Epidermal melanocyte (primary cell): ENCODE measurements at regions not wholly inside any gene's neighbourhood (a gene's known extent, or its start where the extent isn't known, plus 50 kb on each side); places are given as distances from the start of the nearest gene placed in this dataset.

Experiments used
- DNase-seq: peaks from one replicate; pipeline ENCODE4 v3.0.0; 2011; ENCODE audit warnings: low spot score; ENCODE audit not compliant: insufficient read length

DNA sequence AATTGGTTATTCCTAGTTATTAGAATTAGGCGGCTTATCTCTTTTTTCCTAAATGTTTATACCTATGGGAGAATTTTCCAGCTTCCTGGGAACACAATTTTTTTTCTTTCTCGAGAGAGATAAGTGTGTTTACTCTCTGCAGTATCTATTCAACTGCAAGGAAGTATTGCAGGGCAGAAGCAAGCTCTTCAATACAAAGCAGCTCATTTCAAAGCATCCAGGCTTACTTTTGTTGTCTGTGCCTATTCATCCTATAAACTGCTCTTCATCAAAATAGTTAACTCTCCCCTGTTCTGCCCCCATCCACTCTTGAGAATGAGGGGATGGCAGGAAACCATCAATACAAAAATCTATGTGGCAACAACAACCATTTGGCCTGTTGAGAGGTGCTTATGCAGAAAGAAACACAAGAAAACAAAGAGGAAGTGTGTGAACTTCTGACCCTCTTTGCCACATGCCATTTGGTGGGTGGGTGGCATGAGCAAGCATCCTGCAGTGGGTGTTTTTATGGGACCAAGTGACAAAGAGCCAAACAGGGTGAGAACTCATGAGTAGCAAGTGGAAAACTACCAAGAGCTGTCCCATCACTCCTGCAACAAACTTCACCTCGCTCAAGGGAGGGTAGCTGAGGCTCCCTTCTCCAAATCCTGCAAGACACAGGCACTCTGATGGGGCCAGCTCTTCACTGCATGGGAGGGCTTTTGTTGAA is 50.6 kb upstream of the MRPS6 start:
- no peak for DNase-seq

DNA sequence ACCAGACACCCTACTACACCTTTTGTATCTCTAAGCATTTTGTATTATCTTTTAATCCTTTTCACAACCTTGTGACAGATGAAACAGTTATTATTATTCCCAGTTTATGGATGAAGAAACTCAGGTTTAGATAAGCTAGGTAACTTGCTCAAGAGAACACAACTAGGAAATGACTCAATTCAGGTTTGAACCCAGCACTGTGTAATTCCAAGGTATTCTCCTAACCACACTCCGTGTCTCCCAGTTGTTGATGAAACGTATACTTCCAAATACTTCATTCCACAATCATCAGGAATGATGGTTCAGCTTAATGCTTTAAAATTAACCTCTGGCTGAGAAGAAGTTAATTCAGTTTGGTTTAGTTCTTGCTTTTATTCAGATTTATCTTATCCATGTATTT is 51.7 kb upstream of the MRPS6 start:
- no peak for DNase-seq

DNA sequence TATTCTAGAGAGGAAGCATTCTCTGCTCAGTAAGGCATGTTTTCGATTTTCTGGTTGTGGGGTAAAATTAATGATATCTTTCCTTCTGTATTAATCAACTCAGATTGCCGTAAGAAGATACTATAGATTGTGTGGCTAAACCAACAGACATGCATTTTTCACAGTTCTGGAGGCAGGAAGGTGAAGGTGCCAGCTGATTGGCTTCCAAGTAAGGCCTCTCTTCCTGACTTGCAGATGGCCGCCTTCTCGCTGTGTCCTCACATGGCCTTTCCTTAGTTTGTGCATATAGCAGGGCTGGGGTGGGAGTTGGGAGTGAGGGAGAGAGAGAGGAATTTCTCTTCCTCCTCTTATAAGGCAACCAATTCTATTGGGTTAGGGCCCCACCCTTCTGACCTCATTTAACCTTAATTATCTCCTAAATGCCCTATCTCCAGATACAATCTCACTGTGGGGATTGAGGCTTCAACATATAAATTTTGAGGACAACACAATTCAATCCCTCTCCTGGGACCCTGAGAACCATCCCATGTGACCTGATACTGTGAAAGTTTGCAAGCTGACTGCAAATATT is 52.3 kb upstream of the MRPS6 start:
- no peak for DNase-seq

DNA sequence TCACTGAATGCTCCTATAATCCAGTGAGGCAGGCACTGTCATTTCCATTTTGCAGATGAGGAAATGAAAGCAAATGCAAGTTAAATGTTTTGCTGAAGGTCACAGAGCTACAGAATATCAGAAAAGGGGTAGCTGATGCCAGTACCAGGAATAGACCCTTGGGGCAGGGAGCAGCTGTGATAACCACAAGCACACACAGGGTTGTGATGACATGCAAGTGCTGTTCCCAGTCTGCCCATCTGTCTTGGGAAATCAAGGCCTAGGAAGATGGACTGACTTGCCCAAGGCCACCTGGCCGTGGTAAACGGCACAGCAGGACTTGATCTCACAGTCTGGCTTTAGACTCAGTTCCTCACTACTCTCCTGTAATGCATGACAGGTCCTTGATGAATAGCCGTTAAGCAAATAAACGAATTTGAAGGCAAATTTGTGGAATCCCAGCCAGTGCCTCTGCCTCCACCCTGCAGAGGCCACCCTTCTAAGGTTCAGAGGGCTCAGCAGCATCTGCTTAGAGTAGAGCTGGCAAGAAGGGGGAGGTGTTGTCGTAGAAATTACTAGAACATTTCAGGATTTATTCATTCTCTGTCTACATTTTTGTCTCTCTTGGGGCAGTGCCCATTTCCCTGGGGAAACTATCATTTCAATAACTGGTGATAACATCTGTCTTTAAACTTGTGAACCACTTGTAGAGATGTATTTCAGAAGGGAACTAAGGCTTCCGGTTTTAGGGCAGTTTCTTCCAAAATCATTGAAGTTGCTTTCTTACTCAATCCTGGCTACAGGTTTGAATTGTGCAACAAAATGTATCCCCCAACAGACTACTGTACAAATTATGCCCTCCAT is 53.2 kb upstream of the MRPS6 start:
- no peak for DNase-seq

DNA sequence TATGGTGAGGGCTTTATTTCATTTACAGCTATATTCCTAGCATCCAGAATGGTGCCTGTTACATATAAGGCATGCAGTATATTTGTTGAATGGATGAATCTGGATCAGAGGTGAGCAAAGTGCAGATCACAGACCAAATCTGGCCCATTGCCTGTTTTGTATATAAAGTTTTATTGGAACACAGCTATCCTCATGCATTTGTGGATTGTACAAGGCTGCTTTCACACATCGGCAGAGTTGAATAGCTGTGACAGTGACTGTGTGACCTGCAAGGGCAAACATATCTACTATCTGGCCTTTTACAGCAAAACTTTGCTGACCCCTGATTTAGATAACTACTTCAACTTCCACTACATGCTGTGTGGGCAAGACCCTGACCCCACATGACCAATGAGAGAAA is 54.0 kb upstream of the MRPS6 start:
- DNase-seq: no peak

DNA sequence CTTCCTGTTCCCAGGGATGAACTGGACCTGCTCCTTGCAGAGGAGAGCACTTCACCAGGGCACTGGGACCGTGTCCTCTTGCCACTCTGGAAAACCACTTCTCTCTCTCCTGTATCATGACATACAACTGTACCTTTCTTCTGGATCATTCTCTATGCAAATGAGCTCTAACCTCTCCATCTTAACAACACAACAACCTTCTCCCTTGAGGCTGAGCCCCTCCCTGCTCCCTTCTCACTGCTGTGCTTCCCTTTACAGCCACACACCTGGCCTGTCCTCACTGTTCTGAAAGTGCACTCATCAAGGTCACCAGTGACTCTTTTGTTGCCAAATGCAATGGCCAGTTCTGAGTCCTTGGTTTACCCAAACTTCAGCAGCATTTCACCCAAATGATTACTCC is 54.5 kb upstream of the MRPS6 start:
- DNase-seq: no peak

DNA sequence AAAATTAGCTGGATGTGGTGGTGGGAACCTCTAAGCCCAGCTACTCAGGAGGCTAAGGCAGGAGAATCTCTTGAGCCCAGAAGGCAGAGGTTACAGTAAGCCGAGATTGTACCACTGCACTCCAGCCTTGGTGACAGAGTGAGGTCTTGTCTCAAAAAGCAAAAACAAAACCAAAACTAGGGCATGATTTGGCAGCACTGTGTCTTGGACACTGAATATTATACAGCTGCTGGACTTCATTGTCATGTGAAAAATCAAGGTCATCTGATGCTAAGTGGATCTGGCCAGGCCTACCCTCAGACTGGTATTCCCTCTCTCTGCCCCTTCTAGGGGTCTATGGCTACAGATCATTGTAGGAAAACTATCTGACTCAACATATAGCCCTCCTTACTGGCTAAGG is 55.2 kb upstream of the MRPS6 start:
- DNase-seq: no peak

DNA sequence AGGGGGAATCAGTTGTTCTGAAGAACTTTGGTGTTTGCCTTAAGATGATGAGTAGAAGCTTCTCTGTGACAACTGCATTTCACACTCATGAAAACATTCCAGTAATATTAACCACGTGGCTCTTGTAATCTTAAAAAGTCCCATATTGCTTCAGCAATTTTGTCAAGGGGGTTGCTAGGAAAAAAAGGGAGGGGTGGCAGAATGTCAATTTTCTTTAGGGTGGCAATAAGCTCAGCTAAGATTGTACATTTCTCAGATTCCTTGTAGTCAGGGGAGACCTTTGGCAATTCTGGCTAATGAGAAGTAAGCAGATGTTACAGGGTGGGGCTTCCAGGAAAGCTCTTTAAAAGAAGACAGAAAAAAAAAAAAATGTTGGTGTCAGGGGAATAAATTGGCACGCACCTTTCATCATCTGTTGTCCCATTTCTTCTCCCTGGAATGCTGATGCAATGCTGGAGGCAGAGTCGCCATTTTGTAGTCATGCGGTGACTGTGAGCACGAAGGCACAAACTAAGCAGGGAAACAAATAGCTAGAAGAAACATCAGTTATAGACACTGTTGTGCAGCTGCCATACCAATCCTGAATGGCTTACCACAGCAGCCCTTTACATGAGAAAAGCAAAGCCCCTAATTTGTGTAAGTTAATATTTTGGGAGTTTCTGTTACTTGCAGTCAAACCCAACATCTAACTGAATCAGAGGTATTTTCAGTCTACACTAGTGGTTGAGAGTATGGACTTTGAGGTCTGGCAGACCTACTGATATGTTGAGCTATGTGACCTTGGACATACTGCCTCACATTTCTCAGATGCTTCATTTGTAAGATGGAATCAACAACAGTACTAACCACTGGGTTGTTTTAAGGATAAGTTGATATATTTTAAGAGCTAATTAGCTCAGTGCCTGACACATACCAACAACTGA is 56.1 kb upstream of the MRPS6 start:
- DNase-seq: no peak

DNA sequence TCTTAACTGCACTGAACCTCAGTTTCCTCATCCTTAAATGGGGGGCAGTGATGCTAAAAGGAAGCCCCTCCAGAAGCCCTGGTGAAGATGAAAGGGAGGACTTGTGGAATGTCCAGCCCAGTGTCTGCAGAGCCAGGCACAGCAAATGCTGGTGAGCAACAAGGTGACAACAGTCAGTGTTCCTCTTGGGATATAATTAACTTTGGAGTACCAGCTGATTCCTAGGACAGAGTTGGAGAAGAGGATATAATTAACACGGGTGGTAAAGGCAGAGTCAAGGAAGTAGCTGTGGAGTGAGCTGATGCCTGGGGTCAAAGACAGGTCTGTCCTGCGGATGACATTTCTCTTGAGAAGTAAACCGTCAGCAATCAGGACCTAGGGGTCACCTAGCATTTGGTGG is 60.7 kb upstream of the MRPS6 start:
- no peak for DNase-seq

DNA sequence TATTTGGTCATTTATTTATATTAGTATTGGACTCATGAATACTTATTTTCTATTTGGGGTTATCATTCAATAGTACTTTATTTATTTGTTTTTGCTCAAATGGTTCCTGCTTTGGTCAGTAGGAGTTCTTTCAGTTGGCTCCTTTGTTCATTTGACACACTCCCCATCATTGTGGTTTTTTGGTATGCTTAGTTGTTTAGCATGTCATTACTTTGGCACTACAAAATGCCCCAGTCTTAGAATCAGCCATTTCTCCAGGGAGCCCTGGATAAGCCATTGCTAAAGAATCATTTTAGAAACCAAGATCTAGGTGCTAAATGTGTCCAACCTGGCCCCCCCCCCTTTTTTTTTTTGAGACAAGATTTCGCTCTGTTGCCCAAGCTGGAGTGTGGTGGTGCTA is 61.7 kb upstream of the MRPS6 start:
- no peak for DNase-seq

DNA sequence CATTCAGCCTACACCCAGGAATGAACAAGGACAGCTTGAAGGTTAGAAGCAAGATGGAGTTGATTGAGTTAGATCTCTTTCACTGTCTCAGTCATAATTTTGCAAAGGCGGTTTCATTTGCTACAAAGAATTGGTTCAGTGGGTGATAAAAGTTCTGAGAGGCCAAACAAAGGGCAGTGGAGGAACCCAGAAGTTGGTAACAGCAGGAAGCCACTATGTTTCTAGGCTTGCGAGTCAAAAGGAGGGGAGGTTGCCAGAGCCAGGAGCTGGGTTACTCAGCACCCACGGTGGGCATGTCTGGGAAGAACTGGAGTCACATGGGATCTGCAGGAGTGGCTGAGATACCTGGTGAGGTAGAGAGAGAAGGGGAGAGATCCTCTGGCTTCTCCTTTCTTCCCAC is 64.2 kb upstream of the MRPS6 start:
- DNase-seq: no peak

DNA sequence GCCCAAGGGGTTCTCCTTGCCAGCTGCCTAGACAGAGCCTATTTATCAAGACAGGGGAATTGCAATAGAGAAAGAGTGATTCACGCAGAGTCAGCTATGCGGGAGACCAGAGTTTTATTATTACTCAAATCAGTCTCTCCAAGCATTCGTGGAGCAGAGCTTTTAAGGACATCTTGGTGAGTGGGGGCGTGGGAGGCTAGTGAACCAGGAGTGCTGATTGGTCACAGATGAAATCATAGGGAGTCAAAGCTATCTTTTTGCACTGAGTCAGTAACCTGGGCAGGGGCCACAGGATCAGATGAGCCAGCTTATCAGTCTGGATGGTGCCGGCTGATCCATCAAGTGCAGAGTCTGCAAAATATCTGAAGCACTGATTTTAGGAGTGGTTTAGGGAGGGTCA is 64.8 kb upstream of the MRPS6 start:
- DNase-seq: no peak

DNA sequence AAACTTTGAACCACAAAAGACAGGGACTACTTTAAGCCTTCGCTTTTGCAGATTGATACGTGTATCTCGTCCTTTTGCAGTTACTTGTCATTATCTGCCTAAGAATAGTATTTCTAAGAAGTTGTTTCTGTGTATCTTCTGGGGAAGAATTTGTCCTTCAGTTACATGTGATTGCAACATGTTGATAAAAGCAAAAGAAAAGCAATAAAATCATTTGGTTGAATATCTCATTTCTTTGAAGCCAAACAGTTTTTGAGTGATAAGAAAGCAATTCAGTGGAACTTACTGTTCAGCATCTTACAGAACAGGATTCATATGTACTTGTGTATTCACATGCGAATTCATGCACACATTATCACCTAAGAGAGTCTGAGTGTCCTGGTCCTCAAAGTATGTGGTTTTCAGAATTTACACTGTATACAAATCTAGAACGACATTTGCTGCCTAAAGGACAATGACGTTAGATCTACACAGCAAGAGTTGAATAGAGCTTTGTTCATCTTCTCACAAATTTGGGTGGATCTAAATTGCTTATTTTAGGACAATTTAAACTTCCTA is 66.7 kb upstream of the MRPS6 start:
- no peak for DNase-seq

DNA sequence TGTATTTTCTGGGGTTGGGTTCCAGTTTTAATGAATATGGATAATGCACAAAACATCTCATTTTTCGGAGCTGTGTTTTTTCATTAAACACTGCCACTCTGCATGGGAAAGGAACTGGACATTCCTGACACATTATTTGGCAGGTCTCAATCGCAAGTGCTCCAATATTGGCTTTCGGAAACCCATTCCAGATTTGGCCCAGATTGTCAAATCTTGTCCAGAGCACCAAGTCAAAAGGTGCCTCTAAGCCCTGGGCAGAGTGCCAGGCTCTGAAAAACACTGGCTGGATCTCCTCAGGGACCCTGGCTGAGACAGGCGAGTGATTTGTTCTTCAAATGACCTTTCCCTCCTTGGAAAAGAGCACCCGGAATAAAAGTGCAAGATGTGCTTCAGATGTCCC is 68.4 kb upstream of the MRPS6 start:
- DNase-seq: no peak

DNA sequence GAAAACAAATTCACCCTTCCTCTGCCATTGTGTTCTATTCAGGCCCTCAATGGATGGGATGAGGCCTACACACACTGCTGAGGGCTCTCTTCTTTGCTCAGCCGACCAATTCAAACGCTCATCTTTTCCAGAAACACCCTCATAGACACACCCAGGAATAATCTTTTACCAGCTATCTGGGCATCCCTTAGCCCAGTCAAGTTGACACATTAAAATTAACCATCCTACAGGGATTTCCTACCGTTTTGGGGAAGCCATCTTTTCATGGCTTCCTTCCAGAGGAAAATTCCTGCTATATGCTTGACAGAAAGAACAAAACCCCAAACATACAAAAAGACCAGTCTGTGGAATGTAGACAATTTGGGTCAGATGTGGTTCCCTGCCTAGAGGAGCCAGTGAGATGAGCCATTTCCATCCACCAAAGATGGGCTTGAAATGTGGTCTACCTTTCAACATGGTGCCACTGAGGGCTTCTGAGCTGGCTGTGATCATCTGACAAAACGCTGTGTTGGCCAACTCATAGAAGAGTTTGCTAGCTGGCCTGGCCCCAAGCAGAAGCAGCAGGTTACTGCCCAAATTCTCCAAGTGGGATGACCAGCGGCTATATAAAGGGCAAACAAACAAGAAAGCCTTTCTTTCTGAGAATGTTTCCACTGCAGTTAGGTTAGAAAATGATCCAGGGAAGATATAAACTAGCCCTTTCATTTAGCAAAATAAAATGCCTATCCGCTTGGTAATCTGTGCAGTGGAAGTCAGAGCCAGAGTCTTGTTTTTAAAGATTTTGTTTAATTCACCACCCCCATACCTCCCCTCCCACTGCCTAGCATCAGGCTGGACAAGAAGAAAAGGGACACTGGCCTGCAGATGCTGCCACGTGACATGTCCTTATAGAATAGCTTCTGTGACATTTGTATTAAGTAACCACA is 69.1 kb upstream of the MRPS6 start:
- DNase-seq: peak; percentile 53

DNA sequence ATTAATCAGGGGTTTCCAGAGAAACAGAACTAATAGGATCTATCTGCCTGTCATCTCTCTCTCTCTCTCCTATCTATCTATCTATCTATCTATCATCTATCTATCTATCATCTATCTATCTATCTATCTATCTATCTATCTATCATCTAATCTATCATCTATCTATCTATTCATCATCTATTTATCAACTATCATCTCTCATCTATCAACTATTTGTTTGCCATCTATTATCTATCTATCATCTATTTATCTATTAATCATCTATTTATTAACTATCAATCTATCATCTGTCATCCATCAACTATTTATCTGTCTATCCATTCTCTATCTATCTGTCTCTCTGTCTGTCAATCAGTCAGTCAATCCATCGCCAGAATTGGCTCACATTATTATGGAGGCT is 70.0 kb upstream of the MRPS6 start:
- no peak for DNase-seq

DNA sequence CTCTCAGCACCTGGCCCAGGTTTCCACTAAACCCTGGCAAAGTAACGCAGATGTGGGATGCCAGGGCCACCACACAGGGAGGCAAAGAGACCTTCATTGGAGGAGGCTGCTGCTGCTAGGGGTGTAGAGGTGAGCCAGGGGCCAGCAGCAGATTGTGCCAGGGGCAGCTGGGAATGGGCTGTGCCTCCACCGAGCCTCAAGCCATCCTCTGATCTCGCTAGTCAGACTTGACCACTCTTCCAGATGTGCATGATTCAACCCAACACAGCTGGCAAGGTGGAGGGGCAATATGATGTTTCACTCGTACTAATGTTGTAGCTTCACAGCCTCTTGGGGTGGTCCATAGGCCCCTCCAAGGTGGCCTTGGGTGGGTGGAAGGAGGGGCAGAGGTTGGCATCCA is 73.0 kb upstream of the MRPS6 start:
- no peak for DNase-seq

DNA sequence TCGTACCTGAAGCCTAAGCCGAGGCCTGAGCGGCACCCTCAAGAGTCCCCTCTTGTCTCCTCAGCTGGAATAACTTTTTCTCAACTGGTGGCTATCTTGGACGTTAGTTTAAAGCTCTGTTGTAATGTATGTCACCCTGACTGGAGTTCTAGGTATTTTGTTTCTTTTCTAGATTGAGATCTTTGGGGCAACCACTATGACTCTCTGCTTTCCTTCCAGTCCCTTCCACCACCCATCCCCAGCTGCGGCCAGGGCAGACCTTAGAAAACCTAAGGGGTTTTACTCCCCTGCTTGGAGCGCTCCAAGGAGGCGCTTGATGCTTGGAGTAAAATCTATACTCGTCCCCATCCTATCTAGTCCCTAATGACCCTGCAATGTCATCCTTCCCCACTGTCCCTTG is 74.6 kb upstream of the MRPS6 start:
- DNase-seq: no peak

DNA sequence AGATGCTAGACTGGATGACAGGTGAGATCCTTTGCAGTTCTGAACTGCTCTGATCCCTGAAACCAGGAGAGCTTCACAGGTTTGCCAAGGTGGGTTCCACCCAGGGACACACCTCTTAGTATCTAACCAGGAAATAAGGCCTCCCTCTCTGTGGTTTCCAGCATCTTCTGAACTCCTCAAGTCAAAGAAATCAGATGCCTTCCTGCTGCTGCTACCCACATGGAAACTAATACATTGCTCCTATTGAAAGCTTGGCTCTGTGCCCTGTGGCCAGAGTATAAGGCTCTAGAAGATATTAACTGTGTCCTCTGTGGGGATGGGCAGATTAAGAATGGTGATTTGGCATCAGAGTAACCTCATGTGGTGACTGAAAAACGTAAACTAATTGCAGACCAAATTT is 75.0 kb upstream of the MRPS6 start:
- DNase-seq: no peak

DNA sequence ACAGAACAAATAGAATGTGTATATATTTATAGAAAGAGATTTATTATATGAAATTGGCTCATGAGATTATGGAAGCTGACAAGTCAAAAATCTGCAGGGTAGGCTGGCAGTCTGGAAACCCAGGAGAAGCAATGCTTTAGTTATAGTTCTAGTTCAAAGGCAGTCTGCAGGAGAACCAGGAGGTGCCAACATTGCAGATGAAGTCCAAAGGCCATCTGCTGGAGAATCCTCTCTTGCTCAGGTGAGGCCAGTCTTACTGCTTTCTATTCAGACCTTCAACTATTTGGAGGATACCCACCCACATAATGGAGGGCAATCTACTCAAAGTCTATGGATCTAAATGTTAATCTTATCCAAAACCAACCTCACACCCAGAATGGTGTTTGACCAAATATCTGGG is 75.9 kb upstream of the MRPS6 start:
- no peak for DNase-seq
